Activated naive CD4-positive, alpha-beta T cell treated with anti-CD3 and anti-CD28 coated beads, Interleukin-2, amount 10 ng/mL, durations not matched to agents 7 days and 5 days (primary cell): ENCODE measurements at regions not wholly inside any gene's neighbourhood (a gene's known extent, or its start where the extent isn't known, plus 50 kb on each side); places are given as distances from the start of the nearest gene placed in this dataset.

Experiments
- CTCF ChIA-PET: fragments of 350-600 bp; sonication (Branson Sonifier 250); formaldehyde crosslinking; loops from one replicate; lab custom pipeline; 2021; ENCODE audit warnings: antibody characterized with exemption; lab: Charles Lee
- DNase-seq: peaks from one replicate; pipeline ENCODE4 v3.0.0-alpha.2; 2020
- H3K27ac Mint-ChIP-seq: one replicate; pipeline ENCODE4 v1.8.0; 2021; ENCODE audit warnings: mild to moderate bottlenecking, moderate library complexity, mixed read lengths
- H3K27me3 Mint-ChIP-seq: one replicate; pipeline ENCODE4 v1.8.0; 2021; ENCODE audit warnings: mild to moderate bottlenecking, mixed read lengths
- H3K36me3 Mint-ChIP-seq: one replicate; pipeline ENCODE4 v1.8.0; 2021; ENCODE audit warnings: mixed read lengths
- H3K4me1 Mint-ChIP-seq: one replicate; pipeline ENCODE4 v1.8.0; 2021; ENCODE audit warnings: mixed read lengths
- H3K4me3 Mint-ChIP-seq: one replicate; pipeline ENCODE4 v1.8.0; 2021; ENCODE audit warnings: mild to moderate bottlenecking, moderate library complexity, mixed read lengths
- H3K9me3 Mint-ChIP-seq: one replicate; pipeline ENCODE4 v1.8.0; 2021; ENCODE audit warnings: mixed read lengths

DNA sequence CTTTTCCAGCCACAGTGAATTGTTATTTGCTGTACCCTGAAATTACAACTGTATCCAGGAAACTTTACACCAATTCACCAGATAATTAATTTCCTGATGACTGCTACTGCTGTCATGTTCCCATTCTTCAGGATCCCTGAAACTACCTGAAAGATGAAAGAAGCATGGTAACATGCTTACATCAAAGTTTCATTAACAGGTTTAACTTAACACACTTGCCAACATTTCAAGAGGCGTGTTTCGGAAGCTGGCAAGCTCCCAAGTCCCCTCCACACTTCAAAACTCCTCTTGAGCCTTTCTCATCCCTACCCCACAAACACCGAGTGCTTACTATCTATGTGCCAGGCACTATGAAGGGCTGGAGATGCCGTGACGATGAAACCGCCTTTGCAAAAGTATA, 88.6 kb downstream of the MPP7 start:
- DNase-seq = no peak
- Mint-ChIP-seq H3K36me3 (no peaks in the 10 kb centered on the region), H3K4me1 (peaks cover 10% of the 10 kb centered on the region), H3K27me3 (no peaks in the 10 kb centered on the region), H3K9me3 (no peaks in the 10 kb centered on the region), H3K4me3 (no peak overlapping the region), H3K27ac (no peak overlapping the region)
- CTCF ChIA-PET = no interaction called here

DNA sequence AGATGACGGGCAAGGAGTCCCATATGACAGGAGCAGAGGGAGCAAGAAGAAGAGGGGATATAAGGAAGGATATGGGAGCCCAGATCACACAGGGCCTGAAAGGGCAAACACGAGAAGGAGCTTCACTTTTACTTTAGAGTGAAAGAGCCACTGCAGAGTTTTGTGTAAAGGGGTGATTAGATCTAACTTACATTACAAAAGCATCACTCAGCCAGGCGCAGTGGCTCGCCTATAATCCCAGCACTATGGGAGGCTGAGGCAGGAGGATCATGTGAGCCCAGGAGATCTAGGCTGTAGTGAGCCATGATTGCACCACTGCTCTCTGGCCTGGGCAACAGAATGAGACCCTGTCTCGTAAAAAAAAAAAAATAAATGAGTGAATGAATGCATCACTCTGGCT, 91.1 kb downstream of the MPP7 start:
- Mint-ChIP-seq H3K27me3 (no peaks in the 10 kb centered on the region), H3K4me3 (no peak overlapping the region), H3K27ac (no peak overlapping the region), H3K36me3 (no peaks in the 10 kb centered on the region), H3K9me3 (no peaks in the 10 kb centered on the region), H3K4me1 (no peaks in the 10 kb centered on the region)
- DNase-seq = no peak
- CTCF ChIA-PET = no interaction called here

DNA sequence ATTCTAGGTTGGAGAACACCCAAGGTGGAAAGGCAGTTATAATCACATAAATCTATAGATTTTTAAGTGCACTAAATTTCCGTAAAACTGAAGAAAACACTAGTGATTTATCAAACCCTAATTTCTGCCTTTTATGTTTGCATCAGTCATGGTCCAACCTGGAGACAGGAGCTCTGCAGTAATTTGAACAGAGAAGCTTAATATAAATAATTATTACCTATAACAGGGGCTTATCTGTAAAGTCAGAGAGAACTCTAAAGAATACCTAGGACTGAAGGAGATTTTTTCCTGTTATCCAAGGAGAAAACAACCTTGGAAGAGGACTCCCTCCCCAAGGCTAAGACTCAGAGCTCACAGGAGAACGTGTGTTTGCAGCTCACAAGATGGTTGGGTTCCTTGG, 95.1 kb downstream of the MPP7 start:
- no peak overlapping the region for H3K4me3 Mint-ChIP-seq
- H3K9me3 Mint-ChIP-seq = no peaks in the 10 kb centered on the region
- no peaks in the 10 kb centered on the region for H3K27me3 Mint-ChIP-seq
- no peaks in the 10 kb centered on the region for H3K36me3 Mint-ChIP-seq
- H3K4me1 Mint-ChIP-seq = no peaks in the 10 kb centered on the region
- H3K27ac Mint-ChIP-seq = no peak overlapping the region
- no peak for DNase-seq
- CTCF ChIA-PET = interaction anchor here (1.2 kb wide), 1 partner anchor 173 kb away, joined by 3 read pairs; no protein-coding TSS in a partner anchor

DNA sequence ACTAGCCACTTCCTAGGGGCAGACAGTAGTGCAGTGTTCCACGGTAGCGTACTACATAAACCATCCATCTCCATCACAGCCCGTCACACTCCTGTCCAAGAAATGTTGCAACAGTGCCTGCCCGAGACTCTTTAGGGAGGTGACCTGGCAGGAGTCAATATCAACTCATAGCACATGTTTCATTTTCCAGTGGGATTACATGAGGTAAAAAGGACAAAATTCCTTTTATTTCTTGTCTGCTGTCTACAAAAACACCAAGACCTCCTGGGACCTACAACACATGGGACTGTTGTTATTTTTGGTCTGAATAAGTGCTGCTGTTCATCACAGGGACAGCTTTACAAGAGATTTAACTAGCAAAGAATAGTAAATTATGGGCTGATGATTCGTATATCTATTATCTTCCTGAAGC, 99.9 kb downstream of the MPP7 start:
- H3K27me3 Mint-ChIP-seq = no peaks in the 10 kb centered on the region
- H3K9me3 Mint-ChIP-seq = no peaks in the 10 kb centered on the region
- no peak for DNase-seq
- no peaks in the 10 kb centered on the region for H3K4me1 Mint-ChIP-seq
- H3K36me3 Mint-ChIP-seq = no peaks in the 10 kb centered on the region
- no peak overlapping the region for H3K27ac Mint-ChIP-seq
- no peak overlapping the region for H3K4me3 Mint-ChIP-seq
- CTCF ChIA-PET = no interaction called here

DNA sequence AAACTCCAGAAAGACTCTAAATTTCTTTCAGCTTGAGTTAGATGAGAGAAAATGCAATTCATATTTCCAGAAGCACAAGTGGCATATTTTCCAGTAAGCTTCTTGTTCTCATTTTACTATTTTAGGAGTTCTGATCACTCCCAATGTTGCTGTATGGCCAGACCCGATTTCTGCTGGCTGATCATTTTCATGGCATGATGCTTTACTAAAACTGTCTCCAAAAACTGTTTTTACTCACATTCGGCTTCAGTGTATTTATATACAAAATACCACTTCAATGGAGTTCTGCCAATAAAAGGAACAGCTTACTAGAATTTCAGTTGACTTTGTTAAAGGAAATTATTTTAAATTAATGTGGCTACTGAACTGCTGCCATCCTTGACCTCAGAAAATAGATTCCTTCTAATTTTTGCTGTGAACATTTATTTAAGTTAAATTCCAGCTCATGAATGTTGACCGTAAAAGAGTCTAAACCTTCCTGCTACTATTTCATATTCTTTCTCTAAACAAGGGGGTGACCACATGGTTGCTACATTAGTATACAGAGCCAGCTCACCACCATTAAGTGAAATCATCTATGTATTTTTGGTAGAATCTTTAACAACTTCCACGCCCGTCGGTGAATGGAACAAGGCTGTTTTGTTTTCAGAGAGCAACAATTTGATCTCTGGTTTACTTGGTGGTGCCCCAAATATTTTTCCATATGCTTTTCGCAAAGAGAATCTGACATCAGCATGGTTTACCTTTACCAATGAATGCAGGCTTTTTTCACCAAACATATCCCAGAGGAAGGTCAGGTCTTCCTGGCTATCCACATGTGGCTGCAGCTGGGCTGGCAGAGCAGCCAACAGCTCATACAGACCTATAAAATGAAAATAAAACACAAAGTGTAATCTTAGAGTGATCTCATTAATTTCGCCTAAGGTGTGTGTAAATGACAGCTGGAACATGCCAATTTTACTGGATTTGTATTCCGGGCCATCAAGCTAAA, 101.2 kb downstream of the MPP7 start:
- Mint-ChIP-seq H3K36me3 (peaks cover 1% of the 10 kb centered on the region), H3K27me3 (no peaks in the 10 kb centered on the region), H3K4me1 (no peaks in the 10 kb centered on the region), H3K27ac (no peak overlapping the region), H3K4me3 (no peak overlapping the region), H3K9me3 (peaks cover 1% of the 10 kb centered on the region)
- CTCF ChIA-PET = interaction anchor here (0.7 kb wide), 1 partner anchor 30 kb away, joined by 3 read pairs; no protein-coding TSS in a partner anchor
- no peak for DNase-seq

DNA sequence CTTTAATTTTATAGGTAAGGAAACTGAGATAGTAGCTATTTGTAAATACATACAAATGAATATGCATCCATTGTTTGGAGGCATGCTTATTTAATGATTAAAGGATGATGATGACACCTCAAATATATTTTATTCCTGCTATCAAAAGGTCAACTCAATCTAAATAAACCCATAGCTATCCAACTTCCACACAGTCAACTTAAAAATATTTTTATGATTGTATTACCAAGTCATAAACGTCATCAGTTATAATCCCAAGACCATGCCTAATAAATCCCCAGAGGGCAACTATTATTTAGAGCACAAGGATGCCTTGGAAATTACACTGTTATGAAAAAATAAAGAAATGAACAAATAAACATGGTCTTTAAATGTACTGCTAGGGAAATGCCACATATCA, 102.1 kb downstream of the MPP7 start:
- H3K27ac Mint-ChIP-seq = no peak overlapping the region
- H3K4me1 Mint-ChIP-seq = no peaks in the 10 kb centered on the region
- CTCF ChIA-PET = interaction anchor here (0.7 kb wide), 1 partner anchor 388 kb away, joined by 3 read pairs; no protein-coding TSS in a partner anchor
- H3K4me3 Mint-ChIP-seq = no peak overlapping the region
- peaks cover 1% of the 10 kb centered on the region for H3K36me3 Mint-ChIP-seq
- DNase-seq = no peak
- no peaks in the 10 kb centered on the region for H3K27me3 Mint-ChIP-seq
- peaks cover 1% of the 10 kb centered on the region for H3K9me3 Mint-ChIP-seq

DNA sequence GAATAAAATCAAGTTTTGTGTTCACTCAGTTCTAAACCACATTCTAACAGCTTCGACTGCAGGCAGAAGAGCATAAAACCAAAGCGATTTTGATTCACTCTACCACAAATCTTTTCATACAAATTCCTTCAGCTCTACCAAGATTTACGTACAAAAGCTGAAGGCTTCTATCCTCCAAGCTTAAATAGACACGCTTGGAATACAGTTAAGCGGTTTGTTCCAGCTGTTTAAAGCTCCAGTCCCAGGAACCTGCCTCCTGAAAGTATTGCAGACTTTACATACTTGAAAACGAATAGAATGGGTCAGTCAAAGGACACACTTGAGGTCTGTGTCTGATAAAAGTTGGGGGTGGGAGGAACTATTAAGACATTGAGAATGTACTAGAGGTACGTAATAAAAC, 102.9 kb downstream of the MPP7 start:
- Mint-ChIP-seq H3K27me3 (no peaks in the 10 kb centered on the region), H3K4me1 (no peaks in the 10 kb centered on the region), H3K36me3 (peaks cover 1% of the 10 kb centered on the region), H3K9me3 (peaks cover 1% of the 10 kb centered on the region), H3K27ac (no peak overlapping the region), H3K4me3 (no peak overlapping the region)
- no peak for DNase-seq
- CTCF ChIA-PET = interaction anchor here (0.9 kb wide), 1 partner anchor 42 kb away, joined by 3 read pairs; no protein-coding TSS in a partner anchor

DNA sequence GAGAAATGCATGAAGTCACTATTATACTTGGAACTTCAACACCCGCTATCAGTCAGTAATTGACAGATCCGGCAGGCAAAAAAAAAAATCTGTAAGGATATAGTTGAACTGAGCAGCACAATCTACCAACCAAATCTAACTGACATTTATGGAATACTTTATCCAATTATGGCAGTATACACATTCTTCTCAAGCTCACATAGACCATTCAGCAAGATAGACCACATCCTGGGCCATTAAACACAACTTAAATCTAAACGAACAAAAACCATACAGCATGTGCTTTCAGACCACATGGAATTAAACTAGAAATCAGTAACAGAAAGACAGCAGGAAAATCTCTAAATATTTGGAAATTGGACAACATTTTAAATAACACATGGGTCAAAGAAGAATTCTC, 112.7 kb downstream of the MPP7 start:
- CTCF ChIA-PET = interaction anchor here (0.7 kb wide), 1 partner anchor 94 kb away, joined by 3 read pairs; no protein-coding TSS in a partner anchor
- Mint-ChIP-seq H3K9me3 (no peaks in the 10 kb centered on the region), H3K4me3 (no peak overlapping the region), H3K27me3 (no peaks in the 10 kb centered on the region), H3K4me1 (no peaks in the 10 kb centered on the region), H3K27ac (no peak overlapping the region), H3K36me3 (no peaks in the 10 kb centered on the region)
- no peak for DNase-seq

DNA sequence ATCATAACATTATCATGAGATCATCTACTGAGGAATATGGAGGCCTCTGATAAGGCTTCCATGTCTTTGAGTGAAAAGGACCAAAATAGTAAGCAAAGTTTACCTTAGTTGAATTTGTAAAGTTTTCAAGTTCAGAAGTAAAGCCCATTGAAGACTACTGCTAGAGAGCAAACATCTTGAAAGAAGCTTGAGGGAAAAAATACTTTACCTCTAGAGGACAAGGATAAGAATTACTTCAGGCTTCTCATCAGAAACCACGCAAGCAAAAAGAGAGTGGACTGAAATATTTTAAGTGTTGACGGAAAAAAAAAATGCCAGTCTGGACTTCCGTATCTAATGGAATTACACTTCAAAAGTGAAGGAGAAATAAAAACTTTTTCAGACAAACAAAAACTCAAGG, 114.3 kb downstream of the MPP7 start:
- CTCF ChIA-PET = no interaction called here

DNA sequence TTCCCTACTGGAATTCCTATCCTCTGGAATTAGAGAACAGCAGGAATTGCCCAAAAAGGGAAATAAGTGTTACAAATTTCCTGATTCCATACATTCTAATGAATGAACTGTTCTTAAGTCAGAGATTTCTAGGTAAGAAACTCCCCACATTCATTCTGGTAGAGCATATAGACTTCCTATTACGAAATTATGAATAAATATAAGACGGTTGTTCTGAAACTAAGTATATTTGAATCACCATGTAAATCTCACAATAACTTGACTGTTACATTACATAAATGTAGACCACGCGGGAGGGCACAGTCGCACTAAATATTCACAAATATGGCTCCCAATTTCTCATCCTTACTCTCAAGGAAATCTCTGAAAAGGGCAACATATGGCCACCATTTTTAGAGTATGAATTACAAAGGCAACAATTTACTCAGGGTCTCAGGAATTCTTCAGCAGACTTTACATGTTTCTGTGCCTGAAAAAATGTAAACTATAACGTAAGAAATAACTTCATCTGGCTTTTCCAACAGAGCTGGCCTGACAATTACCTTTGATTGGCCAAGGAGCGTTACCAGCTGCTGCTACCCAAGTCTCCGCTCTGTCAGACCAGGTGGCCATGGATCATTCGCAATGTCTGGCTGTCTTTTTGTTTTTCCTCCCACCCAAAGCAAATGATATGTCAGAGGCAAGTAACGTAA, 115.8 kb downstream of the MPP7 start:
- no peaks in the 10 kb centered on the region for H3K27me3 Mint-ChIP-seq
- no peak overlapping the region for H3K27ac Mint-ChIP-seq
- H3K36me3 Mint-ChIP-seq = no peaks in the 10 kb centered on the region
- no peaks in the 10 kb centered on the region for H3K4me1 Mint-ChIP-seq
- H3K9me3 Mint-ChIP-seq = no peaks in the 10 kb centered on the region
- no peak for DNase-seq
- CTCF ChIA-PET = no interaction called here
- H3K4me3 Mint-ChIP-seq = no peak overlapping the region

More for the DNA sequence above, 114.3 kb downstream of the MPP7 start:
- Mint-ChIP-seq H3K4me1 (no peaks in the 10 kb centered on the region), H3K36me3 (no peaks in the 10 kb centered on the region), H3K27ac (no peak overlapping the region), H3K4me3 (no peak overlapping the region), H3K9me3 (no peaks in the 10 kb centered on the region), H3K27me3 (no peaks in the 10 kb centered on the region)
- no peak for DNase-seq

DNA sequence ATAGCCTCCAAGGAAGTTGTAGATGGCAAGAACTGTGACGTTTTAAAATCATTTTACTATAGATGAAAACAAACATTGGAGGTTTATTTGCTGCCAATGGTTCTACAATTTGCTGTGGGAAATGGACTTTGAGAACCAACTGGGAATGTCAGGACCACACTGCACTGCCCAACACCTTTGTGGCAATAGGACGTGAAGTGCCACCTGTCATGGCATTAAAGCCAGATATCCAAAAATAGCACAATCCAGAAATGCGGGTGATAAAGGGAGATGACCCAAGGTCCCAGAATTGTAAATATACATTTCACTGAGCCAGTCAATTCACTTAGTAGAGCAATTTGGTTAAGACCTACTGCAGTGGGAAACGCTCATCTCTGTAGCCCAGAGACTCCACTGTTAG, 116.4 kb downstream of the MPP7 start:
- H3K4me1 Mint-ChIP-seq = no peaks in the 10 kb centered on the region
- H3K27me3 Mint-ChIP-seq = no peaks in the 10 kb centered on the region
- CTCF ChIA-PET = no interaction called here
- no peaks in the 10 kb centered on the region for H3K9me3 Mint-ChIP-seq
- no peak overlapping the region for H3K27ac Mint-ChIP-seq
- no peak for DNase-seq
- no peaks in the 10 kb centered on the region for H3K36me3 Mint-ChIP-seq
- H3K4me3 Mint-ChIP-seq = no peak overlapping the region

DNA sequence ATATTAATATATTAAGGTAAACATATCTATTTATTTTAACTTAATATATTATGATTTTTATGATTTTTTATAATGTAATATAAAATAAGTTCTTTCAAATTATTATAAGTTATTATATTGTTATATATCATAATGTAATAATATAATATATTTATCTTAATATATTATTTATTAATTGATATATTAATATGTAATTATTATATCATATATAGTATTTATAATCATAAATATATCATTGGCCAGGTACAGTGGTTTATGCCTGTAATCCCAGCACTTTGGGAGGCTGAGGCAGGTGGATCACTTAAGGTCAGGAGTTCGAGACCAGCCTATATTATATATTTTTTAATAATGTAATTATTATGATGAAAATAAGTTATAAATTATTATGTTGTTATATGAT, 118.1 kb downstream of the MPP7 start:
- no peak overlapping the region for H3K27ac Mint-ChIP-seq
- H3K4me1 Mint-ChIP-seq = no peaks in the 10 kb centered on the region
- H3K36me3 Mint-ChIP-seq = no peaks in the 10 kb centered on the region
- no peaks in the 10 kb centered on the region for H3K27me3 Mint-ChIP-seq
- no peak overlapping the region for H3K4me3 Mint-ChIP-seq
- no peaks in the 10 kb centered on the region for H3K9me3 Mint-ChIP-seq
- CTCF ChIA-PET = no interaction called here
- DNase-seq = no peak

DNA sequence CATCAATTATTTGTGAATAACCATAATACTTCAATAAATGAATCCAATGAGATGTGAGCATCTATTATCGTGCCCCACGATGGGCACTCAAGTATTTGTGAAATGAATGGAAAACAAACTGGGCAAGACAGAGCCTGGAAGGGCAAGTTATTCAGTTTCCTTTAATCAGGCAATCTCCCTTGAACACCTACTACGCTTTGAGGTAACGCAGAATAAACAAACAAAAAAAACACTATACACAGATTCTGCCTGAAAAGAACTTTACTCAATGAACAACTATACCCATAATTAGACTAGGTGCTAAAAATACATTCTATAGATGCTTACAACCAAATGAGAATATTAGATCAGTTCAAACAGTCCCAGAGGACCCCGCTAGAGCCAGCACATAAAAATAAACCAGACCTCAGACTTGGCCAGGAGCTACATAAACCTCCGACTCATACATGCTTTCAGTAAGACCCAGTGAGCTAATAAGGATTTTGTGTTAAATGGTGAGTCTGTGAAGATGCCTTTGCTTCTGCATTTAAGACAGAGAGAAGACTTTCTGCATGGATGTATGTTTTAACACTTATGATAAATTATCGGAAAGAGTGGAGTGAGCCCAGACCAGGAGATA, 121.3 kb downstream of the MPP7 start:
- Mint-ChIP-seq H3K4me3 (no peak overlapping the region), H3K27me3 (no peaks in the 10 kb centered on the region), H3K9me3 (no peaks in the 10 kb centered on the region), H3K36me3 (peaks cover 1% of the 10 kb centered on the region), H3K27ac (no peak overlapping the region), H3K4me1 (peaks cover 21% of the 10 kb centered on the region)
- CTCF ChIA-PET = no interaction called here
- no peak for DNase-seq

DNA sequence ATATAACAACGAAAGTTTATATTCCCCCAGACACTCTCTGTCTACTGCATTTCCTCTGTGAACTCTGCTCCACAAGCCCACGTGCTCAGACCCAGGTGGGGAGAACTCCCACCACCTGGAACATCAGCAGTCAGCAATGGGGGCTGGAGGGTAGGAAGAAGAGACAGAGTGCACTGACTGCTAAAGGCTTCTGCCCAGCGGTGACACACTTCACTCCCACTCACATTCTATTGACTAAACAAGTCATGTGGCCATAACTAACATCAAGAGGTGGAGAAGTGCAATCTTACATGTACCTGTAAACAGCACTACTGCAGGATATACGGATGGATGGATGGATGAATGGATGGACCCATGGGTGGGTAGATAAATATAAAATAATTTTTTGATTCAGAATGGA, 122.2 kb downstream of the MPP7 start:
- peaks cover 26% of the 10 kb centered on the region for H3K4me1 Mint-ChIP-seq
- no peak overlapping the region for H3K27ac Mint-ChIP-seq
- H3K27me3 Mint-ChIP-seq = no peaks in the 10 kb centered on the region
- no peak overlapping the region for H3K4me3 Mint-ChIP-seq
- H3K9me3 Mint-ChIP-seq = no peaks in the 10 kb centered on the region
- CTCF ChIA-PET = no interaction called here
- peaks cover 1% of the 10 kb centered on the region for H3K36me3 Mint-ChIP-seq
- DNase-seq = no peak
